ENCODE measurements at regions not wholly inside any gene's neighbourhood (a gene's known extent, or its start where the extent isn't known, plus 50 kb on each side); places are given as distances from the start of the nearest gene placed in this dataset.

GRCh38 chr4:131054489-131055019 lies 1958.6 kb downstream of the C4orf33 start:
- DNase-seq (ENCODE audit: low spot score) = peak; percentile 7

GRCh38 chr4:131061734-131062133 lies 1965.8 kb downstream of the C4orf33 start:
- no peak for DNase-seq (ENCODE audit: low spot score)

- DNase-seq (ENCODE audit: low spot score) = no peak
Observed at GRCh38 chr4:131063878-131064277, 1967.9 kb downstream of the C4orf33 start.

GRCh38 chr4:131081069-131081468 lies 1985.1 kb downstream of the C4orf33 start:
- no peak for DNase-seq (ENCODE audit: low spot score)

- DNase-seq (ENCODE audit: low spot score) = no peak
Observed at GRCh38 chr4:131084997-131085396, 1989.0 kb downstream of the C4orf33 start.

- peak; percentile 8 for DNase-seq (ENCODE audit: low spot score)
Observed at GRCh38 chr4:131091896-131092295, 1995.9 kb downstream of the C4orf33 start.

- DNase-seq (ENCODE audit: low spot score) = no peak
Observed at GRCh38 chr4:131093303-131093702, 1997.4 kb downstream of the C4orf33 start.

GRCh38 chr4:131098976-131099375 lies 2003.0 kb downstream of the C4orf33 start:
- no peak for DNase-seq (ENCODE audit: low spot score)

- DNase-seq (ENCODE audit: low spot score) = no peak
Observed at GRCh38 chr4:131113273-131113672, 2017.3 kb downstream of the C4orf33 start.

- DNase-seq (ENCODE audit: low spot score) = no peak
Observed at GRCh38 chr4:131113704-131114103, 2017.8 kb downstream of the C4orf33 start.

GRCh38 chr4:131119661-131120060 lies 2023.7 kb downstream of the C4orf33 start:
- DNase-seq (ENCODE audit: low spot score) = no peak

GRCh38 chr4:131137196-131137595 lies 2011.9 kb upstream of the PCDH10 start:
- no peak for DNase-seq (ENCODE audit: low spot score)

- DNase-seq (ENCODE audit: low spot score) = no peak
Observed at GRCh38 chr4:131159261-131159660, 1989.8 kb upstream of the PCDH10 start.

- no peak for DNase-seq (ENCODE audit: low spot score)
Observed at GRCh38 chr4:131192318-131192717, 1956.8 kb upstream of the PCDH10 start.

- no peak for DNase-seq (ENCODE audit: low spot score)
Observed at GRCh38 chr4:131207589-131207988, 1941.5 kb upstream of the PCDH10 start.

- DNase-seq (ENCODE audit: low spot score) = no peak
Observed at GRCh38 chr4:131248314-131248713, 1900.8 kb upstream of the PCDH10 start.

- DNase-seq (ENCODE audit: low spot score) = no peak
Observed at GRCh38 chr4:131251321-131251720, 1897.8 kb upstream of the PCDH10 start.

- DNase-seq (ENCODE audit: low spot score) = no peak
Observed at GRCh38 chr4:131257241-131257640, 1891.9 kb upstream of the PCDH10 start.

GRCh38 chr4:131258361-131258760 lies 1890.7 kb upstream of the PCDH10 start:
- no peak for DNase-seq (ENCODE audit: low spot score)

GRCh38 chr4:131288441-131288840 lies 1860.7 kb upstream of the PCDH10 start:
- no peak for DNase-seq (ENCODE audit: low spot score)

- no peak for DNase-seq (ENCODE audit: low spot score)
Observed at GRCh38 chr4:131296192-131296591, 1852.9 kb upstream of the PCDH10 start.

- no peak for DNase-seq (ENCODE audit: low spot score)
Observed at GRCh38 chr4:131302108-131302507, 1847.0 kb upstream of the PCDH10 start.

GRCh38 chr4:131304686-131305085 lies 1844.4 kb upstream of the PCDH10 start:
- no peak for DNase-seq (ENCODE audit: low spot score)

- no peak for DNase-seq (ENCODE audit: low spot score)
Observed at GRCh38 chr4:131309628-131310027, 1839.5 kb upstream of the PCDH10 start.

- no peak for DNase-seq (ENCODE audit: low spot score)
Observed at GRCh38 chr4:131316086-131316485, 1833.0 kb upstream of the PCDH10 start.

Data from iPS-NIHi11 (cell line).